ENCODE measurements at regions not wholly inside any gene's neighbourhood (a gene's known extent, or its start where the extent isn't known, plus 50 kb on each side); places are given as distances from the start of the nearest gene placed in this dataset.
A peak's percentile ranks its signal among the peaks of the same experiment; 100 is the strongest.

GRCh38 chr11:27201454-27202302, 161.1 kb downstream of the BBOX1 start:
- Histone ChIP-seq H3K36me3 (ENCODE audit: control insufficient read depth in 4 of 4, insufficient read depth in 3 of 4, low read depth in 1 of 4, low read length in 3 of 4) (no peaks in the 10 kb centered on the region), H3K27me3 (ENCODE audit: control insufficient read depth in 4 of 4, insufficient read depth in 4 of 4, low read length in 3 of 4) (no peaks in the 10 kb centered on the region), H3K9me3 (ENCODE audit: control insufficient read depth in 4 of 4, low read length in 3 of 4) (no peaks in the 10 kb centered on the region), H3K4me1 (ENCODE audit: control insufficient read depth in 4 of 4, insufficient read depth in 4 of 4, low read length in 3 of 4) (peaks cover 0 to 12% (median 3%) of the 10 kb centered on the region in 4 donors), H3K9ac (ENCODE audit: low read depth in 1 of 2, low read length in 2 of 2) (no peak overlapping the region), H3K27ac (ENCODE audit: low read depth in 1 of 2, low read length in 2 of 2) (no peak overlapping the region), H3K4me3 (ENCODE audit: low read depth in 1 of 3, low read length in 3 of 3) (no peak overlapping the region)
- TF ChIP-seq SP1 (IDR thresholded peaks at IDR 0.05) (peak; percentile 1), HNF4G (IDR thresholded peaks at IDR 0.05) (no peak), FOXA1 (IDR thresholded peaks at IDR 0.05) (no peak), YY1 (IDR thresholded peaks at IDR 0.05) (no peak), EGR1 (IDR thresholded peaks at IDR 0.05; ENCODE audit: low read depth in 2 of 2) (no peak), RAD21 (IDR thresholded peaks at IDR 0.05) (peak in 1 of 2 donors; percentile 32), RXRA (IDR thresholded peaks at IDR 0.05) (peak; percentile 38 to 40), FOXA2 (IDR thresholded peaks at IDR 0.05) (peak; percentile 5), NR2F2 (IDR thresholded peaks at IDR 0.05) (no peak), REST (IDR thresholded peaks at IDR 0.05) (no peak), HNF4A (conservative IDR thresholded peaks at IDR 0.05) (peak; percentile 9 to 25), GABPA (IDR thresholded peaks at IDR 0.05 in 1 of 2, conservative IDR thresholded peaks at IDR 0.05 in 1 of 2) (no peak), ZBTB33 (IDR thresholded peaks at IDR 0.05) (no peak), ATF3 (IDR thresholded peaks at IDR 0.05) (no peak), JUND (IDR thresholded peaks at IDR 0.05) (no peak), TAF1 (conservative IDR thresholded peaks at IDR 0.05) (no peak), CTCF (IDR thresholded peaks at IDR 0.05; ENCODE audit: low read depth, low read length, missing input control) (no peak), MAX (IDR thresholded peaks at IDR 0.05) (no peak)
- 33% methylated on average over 10 of the region's 10 CpGs for WGBS
- DNase-seq (ENCODE audit: low spot score) = peak; percentile 78
